ENCODE measurements at regions not wholly inside any gene's neighbourhood (a gene's known extent, or its start where the extent isn't known, plus 50 kb on each side); places are given as distances from the start of the nearest gene placed in this dataset.

- no peak overlapping the region for H3K27ac ChIP-seq
- H3K36me3 ChIP-seq, result no peaks in the 10 kb centered on the region
- intact Hi-C loops (cut with DNase I), result no loop called here
- no peaks in the 10 kb centered on the region for H3K4me1 ChIP-seq
- ATAC-seq, result peak; percentile 22
- TF ChIP-seq CTCF (IDR thresholded peaks at IDR 0.05), result no peak
- H3K9me3 ChIP-seq, result no peaks in the 10 kb centered on the region
- H3K27me3 ChIP-seq, result no peaks in the 10 kb centered on the region
- H3K4me3 ChIP-seq, result no peak overlapping the region
- no peak for DNase-seq
Measured at GRCh38 chr20:21033817-21034216, 72.3 kb downstream of the LINC00237 start.

- intact Hi-C loops (cut with DNase I), result no loop called here
- H3K4me1 ChIP-seq, result no peaks in the 10 kb centered on the region
Measured at GRCh38 chr20:21031666-21032065, 74.5 kb downstream of the LINC00237 start.

GRCh38 chr20:21029341-21029740 lies 76.8 kb downstream of the LINC00237 start:
- Histone ChIP-seq H3K27me3 (no peaks in the 10 kb centered on the region), H3K4me1 (no peaks in the 10 kb centered on the region), H3K4me3 (no peak overlapping the region), H3K36me3 (no peaks in the 10 kb centered on the region), H3K9me3 (no peaks in the 10 kb centered on the region), H3K27ac (no peak overlapping the region)
- DNase-seq (no peak), ATAC-seq (no peak)
- intact Hi-C loops (cut with DNase I), result no loop called here
- no peak for TF ChIP-seq CTCF (IDR thresholded peaks at IDR 0.05)

More at GRCh38 chr20:21031666-21032065, 74.5 kb downstream of the LINC00237 start:
- DNase-seq (no peak), ATAC-seq (no peak)
- Histone ChIP-seq H3K9me3 (no peaks in the 10 kb centered on the region), H3K27ac (no peak overlapping the region), H3K4me3 (no peak overlapping the region), H3K27me3 (no peaks in the 10 kb centered on the region), H3K36me3 (no peaks in the 10 kb centered on the region)
- TF ChIP-seq CTCF (IDR thresholded peaks at IDR 0.05), result no peak

GRCh38 chr20:21028921-21029320 lies 77.2 kb downstream of the LINC00237 start:
- H3K36me3 ChIP-seq, result no peaks in the 10 kb centered on the region
- no peak overlapping the region for H3K4me3 ChIP-seq
- H3K9me3 ChIP-seq, result no peaks in the 10 kb centered on the region
- ATAC-seq, result no peak
- H3K27me3 ChIP-seq, result no peaks in the 10 kb centered on the region
- H3K27ac ChIP-seq, result no peak overlapping the region
- intact Hi-C loops (cut with DNase I), result no loop called here
- H3K4me1 ChIP-seq, result no peaks in the 10 kb centered on the region
- no peak for TF ChIP-seq CTCF (IDR thresholded peaks at IDR 0.05)
- no peak for DNase-seq

- intact Hi-C loops (cut with DNase I), result no loop called here
- no peak for ATAC-seq
- no peak for DNase-seq
Measured at GRCh38 chr20:21028436-21028835, 77.7 kb downstream of the LINC00237 start.

More at GRCh38 chr20:21028436-21028835, 77.7 kb downstream of the LINC00237 start:
- Histone ChIP-seq H3K27ac (no peak overlapping the region), H3K4me1 (no peaks in the 10 kb centered on the region), H3K27me3 (no peaks in the 10 kb centered on the region), H3K36me3 (no peaks in the 10 kb centered on the region), H3K9me3 (no peaks in the 10 kb centered on the region), H3K4me3 (no peak overlapping the region)
- no peak for TF ChIP-seq CTCF (IDR thresholded peaks at IDR 0.05)

Measured in upper lobe of right lung (tissue), 1 donor.